K562 (cell line): ENCODE measurements at regions not wholly inside any gene's neighbourhood (a gene's known extent, or its start where the extent isn't known, plus 50 kb on each side); places are given as distances from the start of the nearest gene placed in this dataset.

Experiments
- CTCF ChIP-seq, 3 experiments: IDR thresholded peaks in 2 of 3; conservative IDR thresholded peaks in 1 of 3; 2 replicates each; pipeline ENCODE4 v1.5.1; 2011 to 2012; ENCODE audit warnings: low read length in 3 of 3, mild to moderate bottlenecking in 3 of 3, control low read depth in 2 of 3, improper control_type of control experiment in 1 of 3, inconsistent platforms in 1 of 3, low read depth in 1 of 3, mixed read lengths in 1 of 3, moderate library complexity in 1 of 3; ENCODE audit not compliant: insufficient read depth in 2 of 3
- GATA2 ChIP-seq: sonication (generic); formaldehyde crosslinking; IDR thresholded peaks from 2 replicates; pipeline ENCODE4 v1.4.0; 2020; ENCODE audit warnings: mild to moderate bottlenecking, missing genetic modification reagents
- RNF219 ChIP-seq: fragments of 250-450 bp; sonication (Bioruptor Pico); IDR thresholded peaks from 2 replicates; pipeline ENCODE4 v1.5.0; 2022; ENCODE audit warnings: mild to moderate bottlenecking
- ZNF740 ChIP-seq, 3 experiments: fragments of 200-800 bp in 1 of 3; sonication (Bioruptor generic) in 1 of 3; sonication (generic) in 1 of 3; formaldehyde crosslinking in 1 of 3; IDR thresholded peaks; 2 replicates each; pipeline versions ENCODE4 v1.6.1 to v1.8.0; 2016 to 2022; ENCODE audit warnings: mild to moderate bottlenecking in 2 of 3, missing compliant biosample characterization in 2 of 3, missing genetic modification characterization in 2 of 3, missing genetic modification reagents in 1 of 3

- TF ChIP-seq CTCF (IDR thresholded peaks at IDR 0.05 in 2 of 3, conservative IDR thresholded peaks at IDR 0.05 in 1 of 3; ENCODE audit: insufficient read depth in 2 of 3, low read depth in 1 of 3, low read length in 3 of 3) (no peak), RNF219 (CRISPR knock-in tag) (no peak), GATA2 (no peak), ZNF740 (CRISPR knock-in tag; IDR thresholded peaks at IDR 0.05) (no peak), ZNF740 (tag; IDR thresholded peaks at IDR 0.05) (no peak)
Observed at GRCh38 chr4:14701896-14702295, 300.4 kb upstream of the CPEB2 start.
